ENCODE measurements at regions not wholly inside any gene's neighbourhood (a gene's known extent, or its start where the extent isn't known, plus 50 kb on each side); places are given as distances from the start of the nearest gene placed in this dataset.

GRCh38 chr3:80238152-80238551 lies 470.4 kb upstream of the ROBO1 start:
- TF ChIP-seq POLR2A (IDR thresholded peaks at IDR 0.05; ENCODE audit: low read depth, low read length) = no peak
- no peak for TF ChIP-seq TAF1 (IDR thresholded peaks at IDR 0.05; ENCODE audit: borderline replicate concordance, low read depth, low read length)
